ENCODE measurements at regions not wholly inside any gene's neighbourhood (a gene's known extent, or its start where the extent isn't known, plus 50 kb on each side); places are given as distances from the start of the nearest gene placed in this dataset.

- no CpG with 5 or more reads among the region's 4 CpGs for WGBS (ENCODE audit: insufficient coverage)
Measured at GRCh38 chr1:96333522-96334235, 387.9 kb upstream of the PTBP2 start.

DNA sequence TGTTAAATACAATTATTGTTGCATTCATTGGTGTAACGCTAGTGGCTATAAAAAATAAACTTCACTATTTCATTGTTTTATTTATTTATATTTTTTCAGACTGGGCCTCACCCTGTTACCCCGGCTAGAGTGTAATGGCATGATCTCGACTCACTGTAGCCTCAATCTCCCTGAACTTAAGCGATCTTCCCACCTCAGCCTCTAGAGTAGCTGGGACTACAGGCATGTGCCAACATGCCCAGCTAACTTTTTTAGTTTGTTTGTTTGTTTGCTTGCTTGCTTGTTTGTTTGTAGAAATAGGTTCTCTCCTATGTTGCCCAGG, 387.4 kb upstream of the PTBP2 start:
- H3K27ac Mint-ChIP-seq = peak overlapping the region in 1 of 7 donors; percentile 15
- H3K27ac ChIP-seq (ENCODE audit: low read depth in 1 of 2, low read length in 2 of 2) = no peak overlapping the region
- H3K9ac ChIP-seq (ENCODE audit: insufficient read depth, low read length, poor library complexity, severe bottlenecking) = no peak overlapping the region
- H3K36me3 Mint-ChIP-seq = no peaks in the 10 kb centered on the region
- intact Hi-C loops (cut with micrococcal nuclease) = no loop called here
- H3K9me3 ChIP-seq (replicated peaks in 1 of 2; ENCODE audit: control insufficient read depth in 1 of 2, insufficient read depth in 1 of 2, low read length in 2 of 2) = no peaks in the 10 kb centered on the region
- no peak overlapping the region for H3K4me3 Mint-ChIP-seq
- no peak overlapping the region for H2AFZ ChIP-seq (ENCODE audit: insufficient read depth, low read depth, low read length, poor library complexity, severe bottlenecking)
- H3K9me3 Mint-ChIP-seq = peaks cover 2 to 5% (median 3%) of the 10 kb centered on the region in 7 donors
- TF ChIP-seq, protein P1, sequence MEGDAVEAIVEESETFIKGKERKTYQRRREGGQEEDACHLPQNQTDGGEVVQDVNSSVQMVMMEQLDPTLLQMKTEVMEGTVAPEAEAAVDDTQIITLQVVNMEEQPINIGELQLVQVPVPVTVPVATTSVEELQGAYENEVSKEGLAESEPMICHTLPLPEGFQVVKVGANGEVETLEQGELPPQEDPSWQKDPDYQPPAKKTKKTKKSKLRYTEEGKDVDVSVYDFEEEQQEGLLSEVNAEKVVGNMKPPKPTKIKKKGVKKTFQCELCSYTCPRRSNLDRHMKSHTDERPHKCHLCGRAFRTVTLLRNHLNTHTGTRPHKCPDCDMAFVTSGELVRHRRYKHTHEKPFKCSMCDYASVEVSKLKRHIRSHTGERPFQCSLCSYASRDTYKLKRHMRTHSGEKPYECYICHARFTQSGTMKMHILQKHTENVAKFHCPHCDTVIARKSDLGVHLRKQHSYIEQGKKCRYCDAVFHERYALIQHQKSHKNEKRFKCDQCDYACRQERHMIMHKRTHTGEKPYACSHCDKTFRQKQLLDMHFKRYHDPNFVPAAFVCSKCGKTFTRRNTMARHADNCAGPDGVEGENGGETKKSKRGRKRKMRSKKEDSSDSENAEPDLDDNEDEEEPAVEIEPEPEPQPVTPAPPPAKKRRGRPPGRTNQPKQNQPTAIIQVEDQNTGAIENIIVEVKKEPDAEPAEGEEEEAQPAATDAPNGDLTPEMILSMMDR (IDR thresholded peaks at IDR 0.05) = no peak
- H3K36me3 ChIP-seq (replicated peaks in 1 of 2; ENCODE audit: control insufficient read depth in 1 of 2, insufficient read depth in 2 of 2, low read length in 2 of 2) = no peaks in the 10 kb centered on the region
- DNase-seq = no peak
- H3K4me1 Mint-ChIP-seq = no peaks in the 10 kb centered on the region
- WGBS (ENCODE audit: insufficient coverage) = 100% methylated on average over 2 of the region's 4 CpGs
- H3K27me3 ChIP-seq (ENCODE audit: control insufficient read depth in 2 of 2, insufficient read depth in 2 of 2, low read length in 2 of 2) = no peaks in the 10 kb centered on the region
- H3K79me2 ChIP-seq (ENCODE audit: insufficient read depth, low read length) = no peaks in the 10 kb centered on the region
- no peak overlapping the region for H3K4me3 ChIP-seq (replicated peaks in 1 of 3; ENCODE audit: low read depth in 2 of 3, low read length in 3 of 3)
- H3K27me3 Mint-ChIP-seq (ENCODE audit: low read depth in 3 of 3) = peaks cover 0 to 2% (median 0%) of the 10 kb centered on the region in 3 donors
- no peak overlapping the region for H3K4me2 ChIP-seq (replicated peaks; ENCODE audit: extremely low read depth, low read length, poor library complexity, severe bottlenecking)
- H3K4me1 ChIP-seq (ENCODE audit: control insufficient read depth in 1 of 2, insufficient read depth in 2 of 2, low read length in 2 of 2) = no peaks in the 10 kb centered on the region
- H4K20me1 ChIP-seq (ENCODE audit: insufficient read depth, low read length) = no peaks in the 10 kb centered on the region

More at GRCh38 chr1:96333522-96334235, 387.9 kb upstream of the PTBP2 start:
- Mint-ChIP-seq H3K4me3 (no peak overlapping the region), H3K27me3 (ENCODE audit: low read depth in 3 of 3) (peaks cover 0 to 2% (median 0%) of the 10 kb centered on the region in 3 donors), H3K36me3 (no peaks in the 10 kb centered on the region), H3K9me3 (peaks cover 2 to 5% (median 3%) of the 10 kb centered on the region in 7 donors), H3K27ac (no peak overlapping the region), H3K4me1 (no peaks in the 10 kb centered on the region)
- Histone ChIP-seq H2AFZ (ENCODE audit: insufficient read depth, low read depth, low read length, poor library complexity, severe bottlenecking) (no peak overlapping the region), H3K36me3 (replicated peaks in 1 of 2; ENCODE audit: control insufficient read depth in 1 of 2, insufficient read depth in 2 of 2, low read length in 2 of 2) (no peaks in the 10 kb centered on the region), H3K9ac (ENCODE audit: insufficient read depth, low read length, poor library complexity, severe bottlenecking) (no peak overlapping the region), H3K4me1 (ENCODE audit: control insufficient read depth in 1 of 2, insufficient read depth in 2 of 2, low read length in 2 of 2) (no peaks in the 10 kb centered on the region), H3K4me2 (replicated peaks; ENCODE audit: extremely low read depth, low read length, poor library complexity, severe bottlenecking) (no peak overlapping the region), H3K4me3 (replicated peaks in 1 of 3; ENCODE audit: low read depth in 2 of 3, low read length in 3 of 3) (no peak overlapping the region), H3K27me3 (ENCODE audit: control insufficient read depth in 2 of 2, insufficient read depth in 2 of 2, low read length in 2 of 2) (no peaks in the 10 kb centered on the region), H3K27ac (ENCODE audit: low read depth in 1 of 2, low read length in 2 of 2) (no peak overlapping the region), H3K9me3 (replicated peaks in 1 of 2; ENCODE audit: control insufficient read depth in 1 of 2, insufficient read depth in 1 of 2, low read length in 2 of 2) (no peaks in the 10 kb centered on the region), H3K79me2 (ENCODE audit: insufficient read depth, low read length) (no peaks in the 10 kb centered on the region), H4K20me1 (ENCODE audit: insufficient read depth, low read length) (no peaks in the 10 kb centered on the region)
- intact Hi-C loops (cut with micrococcal nuclease) = no loop called here
- TF ChIP-seq, protein P1 (IDR thresholded peaks at IDR 0.05) = no peak
- DNase-seq = no peak

All from CD14-positive monocyte (primary cell).